Mesothelial cell of epicardium (in vitro differentiated cells): ENCODE measurements at regions not wholly inside any gene's neighbourhood (a gene's known extent, or its start where the extent isn't known, plus 50 kb on each side); places are given as distances from the start of the nearest gene placed in this dataset.

ENCODE experiments used
- DNase-seq, 2 experiments: peaks; one replicate each; pipeline ENCODE4 v3.0.0; 2021; ENCODE audit warnings: low spot score in 2 of 2; ENCODE audit not compliant: unreplicated experiment in 2 of 2
- H3K27ac Mint-ChIP-seq: 2 replicates; pipeline ENCODE4 v1.8.0; 2021; ENCODE audit warnings: mixed read lengths
- H3K27me3 Mint-ChIP-seq: 2 replicates; pipeline ENCODE4 v1.8.0; 2021; ENCODE audit warnings: low read depth, mixed read lengths
- H3K36me3 Mint-ChIP-seq: 2 replicates; pipeline ENCODE4 v1.8.0; 2021; ENCODE audit warnings: mixed read lengths
- H3K4me1 Mint-ChIP-seq: 2 replicates; pipeline ENCODE4 v1.8.0; 2021; ENCODE audit warnings: mixed read lengths
- H3K4me3 Mint-ChIP-seq: 2 replicates; pipeline ENCODE4 v1.8.0; 2021; ENCODE audit warnings: mild to moderate bottlenecking, moderate library complexity, mixed read lengths
- H3K9me3 Mint-ChIP-seq: 2 replicates; pipeline ENCODE4 v1.8.0; 2021; ENCODE audit warnings: mixed read lengths
- TF ChIP-seq, protein P1 (sequence below): fragments of 200-600 bp; sonication (generic); IDR thresholded peaks from one replicate; pipeline ENCODE4 v1.5.0; 2021; ENCODE audit warnings: antibody characterized with exemption; ENCODE audit not compliant: unreplicated experiment

DNA sequence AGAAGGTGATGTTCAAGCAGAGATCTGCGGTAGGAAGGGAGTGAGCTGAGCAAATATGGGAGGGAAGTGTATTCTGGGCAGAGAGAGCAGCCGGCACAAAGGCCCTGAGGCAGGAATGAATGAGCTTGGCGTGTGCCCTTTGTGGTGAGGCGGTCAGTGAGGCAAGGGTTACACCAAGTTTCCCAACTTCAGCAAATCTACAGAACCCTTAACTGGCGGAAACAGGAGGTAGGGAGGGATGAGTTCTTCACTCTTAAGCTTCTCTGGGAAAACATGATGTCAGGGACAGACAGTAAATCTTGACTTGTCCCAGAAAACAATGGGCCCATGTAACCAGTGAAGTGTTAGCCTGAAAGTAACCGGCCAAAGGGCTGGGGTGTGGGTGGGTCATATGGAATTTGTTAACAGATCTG, 97.1 kb upstream of the PTPN1 start:
- Mint-ChIP-seq H3K27me3 (peaks cover 2% of the 10 kb centered on the region), H3K4me1 (peaks cover 12% of the 10 kb centered on the region), H3K36me3 (peaks cover 6% of the 10 kb centered on the region), H3K9me3 (peaks cover 10% of the 10 kb centered on the region), H3K4me3 (no peak overlapping the region), H3K27ac (no peak overlapping the region)
- TF ChIP-seq, protein P1, sequence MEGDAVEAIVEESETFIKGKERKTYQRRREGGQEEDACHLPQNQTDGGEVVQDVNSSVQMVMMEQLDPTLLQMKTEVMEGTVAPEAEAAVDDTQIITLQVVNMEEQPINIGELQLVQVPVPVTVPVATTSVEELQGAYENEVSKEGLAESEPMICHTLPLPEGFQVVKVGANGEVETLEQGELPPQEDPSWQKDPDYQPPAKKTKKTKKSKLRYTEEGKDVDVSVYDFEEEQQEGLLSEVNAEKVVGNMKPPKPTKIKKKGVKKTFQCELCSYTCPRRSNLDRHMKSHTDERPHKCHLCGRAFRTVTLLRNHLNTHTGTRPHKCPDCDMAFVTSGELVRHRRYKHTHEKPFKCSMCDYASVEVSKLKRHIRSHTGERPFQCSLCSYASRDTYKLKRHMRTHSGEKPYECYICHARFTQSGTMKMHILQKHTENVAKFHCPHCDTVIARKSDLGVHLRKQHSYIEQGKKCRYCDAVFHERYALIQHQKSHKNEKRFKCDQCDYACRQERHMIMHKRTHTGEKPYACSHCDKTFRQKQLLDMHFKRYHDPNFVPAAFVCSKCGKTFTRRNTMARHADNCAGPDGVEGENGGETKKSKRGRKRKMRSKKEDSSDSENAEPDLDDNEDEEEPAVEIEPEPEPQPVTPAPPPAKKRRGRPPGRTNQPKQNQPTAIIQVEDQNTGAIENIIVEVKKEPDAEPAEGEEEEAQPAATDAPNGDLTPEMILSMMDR, result no peak
- DNase-seq, result no peak

DNA sequence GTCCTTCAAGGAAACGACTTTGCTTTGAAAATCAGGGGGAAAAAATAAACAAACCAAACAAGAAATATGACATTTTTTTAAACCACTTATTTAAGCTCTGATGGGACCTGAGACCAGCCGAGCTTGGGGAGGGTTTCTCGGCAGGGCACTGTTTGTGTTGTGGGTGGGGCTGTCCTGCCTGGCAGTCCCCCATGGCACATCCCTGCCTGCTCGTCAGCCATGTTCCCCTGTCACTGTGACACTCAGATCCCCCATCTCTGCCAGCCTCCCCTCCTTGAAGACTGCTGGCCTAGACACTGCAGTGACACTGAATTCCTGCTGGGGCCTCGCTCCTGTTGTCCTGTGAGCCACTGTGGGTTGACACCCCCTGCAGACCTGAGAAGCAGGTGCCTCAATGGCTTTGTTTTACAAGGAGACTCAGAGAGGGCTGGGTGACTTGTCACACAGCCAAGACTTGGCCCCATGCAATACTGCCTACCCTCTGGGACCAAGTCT, 95.1 kb upstream of the PTPN1 start:
- Mint-ChIP-seq H3K4me1 (peaks cover 12% of the 10 kb centered on the region), H3K4me3 (no peak overlapping the region), H3K27me3 (peaks cover 2% of the 10 kb centered on the region), H3K27ac (peak overlapping the region; percentile 64), H3K9me3 (peaks cover 18% of the 10 kb centered on the region), H3K36me3 (peaks cover 6% of the 10 kb centered on the region)
- DNase-seq, result no peak
- TF ChIP-seq, protein P1, result no peak

DNA sequence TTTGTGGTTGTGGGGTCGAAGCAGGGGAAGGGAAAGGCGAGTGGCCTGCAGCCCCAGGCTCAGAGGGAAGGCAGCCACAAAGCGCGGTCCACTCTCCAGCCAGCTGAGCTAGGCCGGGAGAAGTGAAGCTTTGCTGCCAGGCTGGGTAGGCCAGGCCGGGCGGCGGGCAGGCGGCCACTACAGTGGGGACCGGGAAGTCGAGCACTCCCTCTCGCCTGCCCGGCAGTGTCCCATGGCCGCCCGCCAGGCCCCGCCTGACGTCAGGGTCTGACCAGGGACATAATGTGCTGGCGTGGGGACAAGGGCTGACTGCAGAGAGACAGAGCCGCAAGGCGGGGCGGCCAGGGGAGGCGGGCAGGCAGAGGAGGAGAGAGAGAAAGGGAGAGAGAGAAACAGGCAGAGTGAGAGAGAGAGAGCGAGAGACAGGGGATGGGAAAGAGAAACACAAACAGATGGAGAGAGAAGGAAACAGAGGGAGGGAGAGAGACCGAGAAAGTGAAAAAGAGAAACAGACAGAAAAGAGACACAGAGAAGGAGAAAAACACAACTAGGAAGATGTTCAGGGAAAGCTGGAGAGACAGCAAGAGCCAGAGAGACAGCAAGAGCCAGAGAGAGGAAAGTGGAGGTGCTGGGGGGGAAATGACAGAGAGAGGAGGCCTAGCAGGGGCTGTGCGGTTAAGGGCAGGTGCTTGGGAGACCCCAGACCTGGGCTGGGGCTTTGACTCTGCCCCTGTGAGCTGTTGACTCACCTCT, 94.5 kb upstream of the PTPN1 start:
- H3K27ac Mint-ChIP-seq, result peak overlapping the region; percentile 64
- TF ChIP-seq, protein P1, result no peak
- DNase-seq, result no peak

DNA sequence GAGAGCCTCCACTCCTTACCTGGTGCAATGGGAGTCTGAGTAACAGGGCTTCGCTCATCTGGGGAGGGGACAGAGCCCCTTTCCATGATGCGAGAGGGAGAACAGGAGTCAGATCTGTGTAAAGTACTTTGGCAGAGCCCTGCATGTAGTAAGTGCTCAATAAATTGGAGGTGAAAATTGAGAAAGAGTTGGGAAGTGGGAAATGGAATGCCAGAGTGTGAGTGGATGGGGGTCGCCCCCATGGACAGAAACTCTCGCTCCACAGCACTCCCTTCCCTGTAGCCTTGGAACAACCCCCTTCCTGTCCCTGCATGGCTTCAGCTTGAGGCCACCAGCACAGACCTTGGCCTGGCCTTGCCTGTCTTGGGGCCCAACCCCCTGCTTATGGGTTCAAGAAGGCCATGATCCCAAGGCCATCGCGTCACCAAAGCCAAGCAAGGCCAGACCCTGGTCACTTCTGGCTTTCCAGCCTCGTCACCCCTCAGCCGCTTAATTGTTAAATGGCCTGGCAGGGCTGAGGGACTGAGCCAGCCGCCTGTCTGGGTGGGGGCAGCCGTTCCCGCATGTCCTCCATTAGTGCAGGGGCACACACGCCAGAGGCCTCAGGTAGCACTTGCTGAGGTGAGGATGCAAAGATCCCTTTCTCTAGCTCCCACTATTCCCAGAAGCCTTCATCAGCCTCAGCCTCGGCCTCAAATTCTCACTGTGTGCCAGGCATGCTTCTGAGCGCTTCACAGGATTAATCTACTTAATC, 93.7 kb upstream of the PTPN1 start:
- peaks cover 18% of the 10 kb centered on the region for H3K9me3 Mint-ChIP-seq
- TF ChIP-seq, protein P1, result no peak
- peaks cover 2% of the 10 kb centered on the region for H3K27me3 Mint-ChIP-seq
- peaks cover 12% of the 10 kb centered on the region for H3K4me1 Mint-ChIP-seq
- H3K27ac Mint-ChIP-seq, result no peak overlapping the region
- H3K4me3 Mint-ChIP-seq, result no peak overlapping the region
- DNase-seq, result no peak
- H3K36me3 Mint-ChIP-seq, result peaks cover 6% of the 10 kb centered on the region

More for the DNA sequence above, 94.5 kb upstream of the PTPN1 start:
- Mint-ChIP-seq H3K4me3 (no peak overlapping the region), H3K27me3 (peaks cover 2% of the 10 kb centered on the region), H3K36me3 (peaks cover 6% of the 10 kb centered on the region), H3K4me1 (peaks cover 12% of the 10 kb centered on the region), H3K9me3 (peaks cover 18% of the 10 kb centered on the region)

DNA sequence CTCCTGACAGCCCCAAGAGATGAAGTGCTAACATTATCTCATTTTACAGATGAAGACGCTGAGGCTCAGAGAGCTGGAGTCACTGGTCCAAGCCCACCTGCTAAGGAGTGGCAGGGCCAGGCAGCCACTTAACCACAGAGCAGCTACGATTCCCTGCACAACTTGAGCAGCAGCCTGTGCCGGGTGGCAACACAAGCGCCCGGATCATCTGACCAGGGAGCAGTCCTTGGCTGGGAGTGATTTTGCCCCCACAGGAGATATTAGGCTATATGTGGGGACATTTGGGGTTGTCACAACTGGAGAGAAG, 93.2 kb upstream of the PTPN1 start:
- no peak for DNase-seq
- peaks cover 12% of the 10 kb centered on the region for H3K4me1 Mint-ChIP-seq
- no peak overlapping the region for H3K27ac Mint-ChIP-seq
- H3K27me3 Mint-ChIP-seq, result no peaks in the 10 kb centered on the region
- TF ChIP-seq, protein P1, result no peak
- peaks cover 6% of the 10 kb centered on the region for H3K36me3 Mint-ChIP-seq
- H3K9me3 Mint-ChIP-seq, result peaks cover 24% of the 10 kb centered on the region
- no peak overlapping the region for H3K4me3 Mint-ChIP-seq
